Thoracic aorta (tissue), 2 donors: ENCODE measurements at regions not wholly inside any gene's neighbourhood (a gene's known extent, or its start where the extent isn't known, plus 50 kb on each side); places are given as distances from the start of the nearest gene placed in this dataset.
"Not testable (repeated sequence)": the region's sequence is repeated elsewhere in the genome, so short reads cannot be mapped to it uniquely, and the experiment has no call there.

Experiments used
- ATAC-seq: fragments of 150-250 bp; one replicate; pipeline ENCODE4 v1.8.0; 2017; ENCODE audit warnings: low read depth; ENCODE audit not compliant: insufficient number of reproducible peaks, low FRiP score
- DNase-seq: peaks from one replicate; pipeline ENCODE4 v3.0.0-alpha.2; 2020; ENCODE audit warnings: low spot score
- H3K27ac ChIP-seq, 2 donors: fragments of 200-600 bp; sonication (generic); 1 replicate in 1 of 2; 2 replicates in 1 of 2; pipeline ENCODE4 v1.5.1; 2016; ENCODE audit warnings: mild to moderate bottlenecking in 2 of 2, moderate library complexity in 2 of 2
- H3K27me3 ChIP-seq: fragments of 200-600 bp; sonication (generic); replicated peaks from 2 replicates; pipeline ENCODE4 v1.6.0; 2016; ENCODE audit warnings: mild to moderate bottlenecking; ENCODE audit not compliant: insufficient read depth
- H3K36me3 ChIP-seq: fragments of 200-600 bp; sonication (generic); one replicate; pipeline ENCODE4 v1.5.1; 2016
- H3K4me1 ChIP-seq, 2 donors: fragments of 200-600 bp; sonication (generic); 1 replicate in 1 of 2; 2 replicates in 1 of 2; pipeline versions ENCODE4 v1.5.1 to v1.6.0; 2016; ENCODE audit warnings: low read depth in 2 of 2, mild to moderate bottlenecking in 1 of 2; ENCODE audit not compliant: control insufficient read depth in 1 of 2
- H3K4me3 ChIP-seq: fragments of 200-600 bp; sonication (generic); 2 replicates; pipeline ENCODE4 v1.5.1; 2016; ENCODE audit warnings: mild to moderate bottlenecking
- H3K9me3 ChIP-seq: fragments of 200-600 bp; sonication (generic); 2 replicates; pipeline ENCODE4 v1.5.1; 2016
- TF ChIP-seq, protein P1 (sequence below): fragments of 200-600 bp; sonication (generic); IDR thresholded peaks from one replicate; pipeline ENCODE4 v1.5.1; 2019; ENCODE audit warnings: antibody characterized with exemption

DNA sequence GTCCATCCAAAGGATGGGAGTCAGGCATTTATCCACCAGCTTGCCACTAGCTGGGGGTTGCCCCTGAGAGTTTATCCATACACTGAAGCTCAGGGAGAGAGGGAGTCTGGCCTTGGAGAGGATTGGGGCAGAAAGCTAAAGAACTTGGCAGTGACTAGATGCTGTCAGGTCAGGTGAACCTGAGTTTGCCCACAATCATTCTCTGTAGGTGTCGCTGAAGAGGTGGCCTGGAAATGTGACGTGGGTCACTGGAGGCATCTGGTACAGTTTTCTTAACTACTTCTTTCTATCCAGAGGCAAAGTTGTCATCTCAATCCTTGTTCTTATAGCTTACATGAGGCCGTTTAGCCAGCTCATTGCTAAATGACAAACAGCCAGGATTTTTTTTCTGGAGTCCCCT lies 298.0 kb upstream of the CTNNB1 start:
- ATAC-seq (no peak), DNase-seq (no peak)
- peaks cover 0 to 4% of the 10 kb centered on the region in 2 donors for H3K4me1 ChIP-seq
- H3K27ac ChIP-seq: no peak overlapping the region
- H3K36me3 ChIP-seq: no peaks in the 10 kb centered on the region
- no peaks in the 10 kb centered on the region for H3K27me3 ChIP-seq
- no peak overlapping the region for H3K4me3 ChIP-seq
- TF ChIP-seq, protein P1, sequence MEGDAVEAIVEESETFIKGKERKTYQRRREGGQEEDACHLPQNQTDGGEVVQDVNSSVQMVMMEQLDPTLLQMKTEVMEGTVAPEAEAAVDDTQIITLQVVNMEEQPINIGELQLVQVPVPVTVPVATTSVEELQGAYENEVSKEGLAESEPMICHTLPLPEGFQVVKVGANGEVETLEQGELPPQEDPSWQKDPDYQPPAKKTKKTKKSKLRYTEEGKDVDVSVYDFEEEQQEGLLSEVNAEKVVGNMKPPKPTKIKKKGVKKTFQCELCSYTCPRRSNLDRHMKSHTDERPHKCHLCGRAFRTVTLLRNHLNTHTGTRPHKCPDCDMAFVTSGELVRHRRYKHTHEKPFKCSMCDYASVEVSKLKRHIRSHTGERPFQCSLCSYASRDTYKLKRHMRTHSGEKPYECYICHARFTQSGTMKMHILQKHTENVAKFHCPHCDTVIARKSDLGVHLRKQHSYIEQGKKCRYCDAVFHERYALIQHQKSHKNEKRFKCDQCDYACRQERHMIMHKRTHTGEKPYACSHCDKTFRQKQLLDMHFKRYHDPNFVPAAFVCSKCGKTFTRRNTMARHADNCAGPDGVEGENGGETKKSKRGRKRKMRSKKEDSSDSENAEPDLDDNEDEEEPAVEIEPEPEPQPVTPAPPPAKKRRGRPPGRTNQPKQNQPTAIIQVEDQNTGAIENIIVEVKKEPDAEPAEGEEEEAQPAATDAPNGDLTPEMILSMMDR: no peak
- H3K9me3 ChIP-seq: no peaks in the 10 kb centered on the region

DNA sequence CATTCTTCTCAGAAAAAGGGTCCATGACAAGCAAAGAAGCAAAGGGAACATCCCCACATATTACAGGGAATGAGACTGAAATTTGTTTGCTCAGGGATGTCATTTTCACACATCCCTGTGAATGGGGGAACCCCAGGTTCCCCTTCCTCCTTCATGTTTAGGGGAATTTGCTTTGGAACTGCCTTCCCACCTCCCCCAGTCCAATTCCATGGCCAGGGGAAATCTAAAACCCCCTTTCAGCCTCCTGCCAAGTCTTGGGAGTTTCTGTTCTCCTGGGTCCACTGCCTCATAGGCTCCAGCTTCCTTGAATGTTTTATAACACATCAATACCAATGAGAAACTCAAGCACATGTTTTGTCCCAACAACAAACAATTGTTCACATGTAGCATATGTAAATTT lies 297.5 kb upstream of the CTNNB1 start:
- no peak for DNase-seq
- no peak overlapping the region for H3K4me3 ChIP-seq
- no peak for ATAC-seq
- TF ChIP-seq, protein P1: no peak
- H3K27me3 ChIP-seq: no peaks in the 10 kb centered on the region
- no peaks in the 10 kb centered on the region for H3K9me3 ChIP-seq
- no peaks in the 10 kb centered on the region for H3K36me3 ChIP-seq
- H3K27ac ChIP-seq: no peak overlapping the region
- peaks cover 0 to 2% of the 10 kb centered on the region in 2 donors for H3K4me1 ChIP-seq

DNA sequence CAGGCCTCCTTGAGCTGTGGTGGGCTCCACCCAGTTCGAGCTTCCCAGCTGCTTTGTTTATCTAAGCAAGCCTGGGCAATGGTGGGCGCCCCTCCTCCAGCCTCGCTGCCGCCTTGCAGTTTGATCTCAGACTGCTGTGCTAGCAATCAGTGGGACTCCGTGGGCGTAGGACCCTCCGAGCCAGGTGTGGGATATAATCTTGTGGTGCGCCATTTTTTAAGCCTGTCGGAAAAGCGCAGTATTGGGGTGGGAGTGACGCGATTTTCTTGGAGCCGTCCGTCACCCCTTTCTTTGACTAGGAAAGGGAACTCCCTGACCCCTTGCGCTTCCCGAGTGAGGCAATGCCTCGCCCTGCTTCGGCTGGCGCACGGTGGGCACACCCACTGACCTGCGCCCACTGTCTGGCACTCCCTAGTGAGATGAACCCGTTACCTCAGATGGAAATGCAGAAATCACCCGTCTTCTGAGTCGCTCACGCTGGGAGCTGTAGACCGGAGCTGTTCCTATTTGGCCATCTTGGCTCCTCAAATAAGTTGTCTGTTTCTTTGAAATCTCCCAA lies 291.3 kb upstream of the CTNNB1 start:
- H3K27me3 ChIP-seq, H3K4me3 ChIP-seq, H3K4me1 ChIP-seq, H3K27ac ChIP-seq, H3K36me3 ChIP-seq, DNase-seq, ATAC-seq, H3K9me3 ChIP-seq: not testable (repeated sequence)

DNA sequence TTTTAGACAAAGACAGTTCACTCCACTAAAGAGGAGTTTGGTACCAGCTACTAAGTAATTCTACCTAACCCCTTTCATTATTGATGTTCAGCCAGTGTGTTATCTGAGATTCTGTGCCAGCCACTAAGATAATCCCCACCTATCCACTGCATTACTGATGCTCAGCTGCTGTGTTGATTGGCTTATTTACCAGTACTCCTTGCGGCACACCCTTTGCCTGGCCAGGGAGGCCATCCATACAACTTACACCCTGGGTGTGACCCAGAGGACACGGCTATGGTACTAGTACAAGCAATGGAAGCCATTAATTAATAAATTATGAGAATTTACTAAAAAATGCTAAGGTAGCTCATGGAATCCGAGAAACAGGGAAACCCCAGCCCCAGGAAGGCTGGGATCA lies 290.7 kb upstream of the CTNNB1 start:
- H3K27ac ChIP-seq: no peak overlapping the region
- no peaks in the 10 kb centered on the region for H3K27me3 ChIP-seq
- DNase-seq (no peak), ATAC-seq (no peak)
- H3K4me3 ChIP-seq: no peak overlapping the region
- no peaks in the 10 kb centered on the region for H3K36me3 ChIP-seq
- H3K9me3 ChIP-seq: no peaks in the 10 kb centered on the region
- no peaks in the 10 kb centered on the region for H3K4me1 ChIP-seq
- TF ChIP-seq, protein P1: no peak

DNA sequence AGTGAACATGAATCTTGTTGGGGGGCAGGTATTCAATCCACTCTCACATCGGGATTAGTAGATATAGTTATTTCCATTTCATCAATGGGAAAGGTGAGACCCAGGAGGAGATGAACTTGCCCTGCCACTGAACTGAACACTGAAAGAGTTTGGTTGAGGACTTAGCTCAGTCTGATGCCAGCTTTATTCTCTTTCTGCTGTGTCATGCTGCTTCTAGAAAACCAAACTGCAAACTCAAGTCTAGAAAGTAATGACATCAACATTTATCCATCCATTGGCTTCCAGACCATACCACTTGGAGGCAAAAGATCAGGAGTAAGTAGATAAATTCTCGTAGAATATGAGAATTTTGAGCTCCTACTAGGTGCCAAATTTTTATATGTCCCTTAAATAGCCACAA lies 288.0 kb upstream of the CTNNB1 start:
- TF ChIP-seq, protein P1: no peak
- no peaks in the 10 kb centered on the region for H3K36me3 ChIP-seq
- H3K27me3 ChIP-seq: no peaks in the 10 kb centered on the region
- H3K4me3 ChIP-seq: no peak overlapping the region
- H3K9me3 ChIP-seq: no peaks in the 10 kb centered on the region
- no peak for ATAC-seq
- H3K27ac ChIP-seq: no peak overlapping the region
- H3K4me1 ChIP-seq: no peaks in the 10 kb centered on the region
- no peak for DNase-seq

DNA sequence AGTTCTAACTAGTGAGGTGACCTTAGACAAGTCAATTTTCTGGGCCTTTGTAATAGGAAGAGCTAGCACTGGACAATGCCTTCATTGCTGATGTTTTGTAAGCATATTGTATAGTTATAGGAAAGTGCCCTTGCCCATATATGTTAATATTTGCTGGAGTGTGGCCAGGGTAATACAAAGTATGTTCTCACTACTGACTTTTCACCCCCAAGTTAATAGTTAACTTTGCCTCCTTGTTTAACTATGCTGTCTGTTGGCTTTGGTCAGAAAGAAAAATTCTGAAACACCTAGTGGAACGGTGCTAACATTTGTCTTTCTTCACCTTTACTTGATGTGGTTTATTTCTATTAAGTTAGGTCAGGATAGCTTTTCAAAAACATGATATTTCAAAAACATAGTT lies 287.4 kb upstream of the CTNNB1 start:
- ATAC-seq: no peak

More for the DNA sequence above, 287.4 kb upstream of the CTNNB1 start:
- DNase-seq: no peak
- no peak overlapping the region for H3K4me3 ChIP-seq
- no peak overlapping the region for H3K27ac ChIP-seq
- no peaks in the 10 kb centered on the region for H3K4me1 ChIP-seq
- no peaks in the 10 kb centered on the region for H3K9me3 ChIP-seq
- H3K36me3 ChIP-seq: no peaks in the 10 kb centered on the region
- no peaks in the 10 kb centered on the region for H3K27me3 ChIP-seq
- TF ChIP-seq, protein P1: no peak
